Endothelial cell of umbilical vein (primary cell): ENCODE measurements at regions not wholly inside any gene's neighbourhood (a gene's known extent, or its start where the extent isn't known, plus 50 kb on each side); places are given as distances from the start of the nearest gene placed in this dataset.

Experiments
- BruUV-seq: library from RNA; stranded (reverse); fragments of 400-500 nt; replicated peaks from 2 replicates; lab custom pipeline; 2021; lab: Mats Ljungman, UMichigan
- CTCF ChIA-PET: fragments of 300-600, 350-600 bp; sonication (Branson Sonifier 250); formaldehyde crosslinking; loops from one replicate; lab custom pipeline; 2021; ENCODE audit warnings: antibody characterized with exemption, inconsistent platforms; lab: Charles Lee
- POLR2A ChIA-PET: fragments of 300-600, 350-600 bp; sonication (Branson Sonifier 250); formaldehyde crosslinking; loops from one replicate; lab custom pipeline; 2021; ENCODE audit warnings: antibody characterized with exemption, inconsistent platforms; lab: Charles Lee
- DNase-seq: peaks from one replicate; pipeline ENCODE4 v3.0.0-alpha.2; 2011; ENCODE audit warnings: low read depth, low spot score
- FAIRE-seq: peaks from 2 replicates; lab custom pipeline; 2011; peaks lifted over from hg19 to GRCh38; lab: Jason Lieb, UNC
- H2AFZ ChIP-seq: 2 replicates; pipeline ENCODE4 v1.6.0; 2012; ENCODE audit warnings: low read depth, low read length, control low read depth, inconsistent platforms
- H3K27ac ChIP-seq: 2 replicates; pipeline ENCODE4 v1.5.1; 2011; ENCODE audit warnings: low read depth, mild to moderate bottlenecking, control low read depth, low read length, moderate library complexity; ENCODE audit not compliant: insufficient read depth
- H3K27me3 ChIP-seq, 2 experiments: 2 replicates each; pipeline versions ENCODE4 v1.6.0 to v1.6.1; 2011; ENCODE audit warnings: low read length in 2 of 2, mixed read lengths in 1 of 2; ENCODE audit not compliant: control insufficient read depth in 2 of 2, insufficient read depth in 2 of 2
- H3K36me3 ChIP-seq, 2 experiments: 2 replicates in 1 of 2; 3 replicates in 1 of 2; pipeline ENCODE4 v1.5.1; 2011; ENCODE audit warnings: low read length in 2 of 2, mild to moderate bottlenecking in 1 of 2, moderate library complexity in 1 of 2; ENCODE audit not compliant: control insufficient read depth in 2 of 2, insufficient read depth in 2 of 2; ENCODE audit errors: extremely low read depth in 1 of 2
- H3K4me1 ChIP-seq: 3 replicates; pipeline ENCODE4 v1.5.1; 2011; ENCODE audit warnings: mild to moderate bottlenecking, low read length; ENCODE audit not compliant: control insufficient read depth, insufficient read depth; ENCODE audit errors: extremely low read depth
- H3K4me2 ChIP-seq: 2 replicates; pipeline ENCODE4 v1.6.1; 2011; ENCODE audit warnings: low read length, control low read depth, mixed read lengths; ENCODE audit not compliant: insufficient read depth
- H3K4me3 ChIP-seq, 3 experiments: fragments of 200-600 bp in 1 of 3; sonication (generic), shearing (Covaris generic) in 1 of 3; replicated peaks in 1 of 3; 2 replicates each; pipeline ENCODE4 v1.5.1; 2011 to 2016; ENCODE audit warnings: control low read depth in 3 of 3, low read length in 3 of 3, mild to moderate bottlenecking in 2 of 3, inconsistent platforms in 1 of 3, low read depth in 1 of 3, moderate library complexity in 1 of 3; ENCODE audit not compliant: insufficient read depth in 1 of 3
- H3K79me2 ChIP-seq: 2 replicates; pipeline ENCODE4 v1.6.0; 2012; ENCODE audit warnings: low read length, inconsistent platforms; ENCODE audit not compliant: control insufficient read depth, insufficient read depth
- H3K9ac ChIP-seq: replicated peaks from 2 replicates; pipeline ENCODE3; 2011; ENCODE audit warnings: low read length, control low read depth; ENCODE audit not compliant: insufficient read depth; ENCODE audit errors: extremely low read depth
- H3K9me1 ChIP-seq: replicated peaks from 3 replicates; pipeline ENCODE4 v1.6.0; 2011; ENCODE audit warnings: mild to moderate bottlenecking, low read length; ENCODE audit not compliant: control insufficient read depth, insufficient read depth; ENCODE audit errors: extremely low read depth
- H3K9me3 ChIP-seq: replicated peaks from 2 replicates; pipeline ENCODE4 v1.5.1; 2012; ENCODE audit warnings: low read length, inconsistent platforms; ENCODE audit not compliant: control insufficient read depth, insufficient read depth
- H4K20me1 ChIP-seq: replicated peaks from 2 replicates; pipeline ENCODE3; 2011; ENCODE audit warnings: mild to moderate bottlenecking, low read length; ENCODE audit not compliant: control insufficient read depth, insufficient read depth; ENCODE audit errors: extremely low read depth
- CTCF ChIP-seq, 2 donors: IDR thresholded peaks; 1 replicate in 1 of 2; 2 replicates in 1 of 2; pipeline ENCODE4 v1.5.1; 2011; ENCODE audit warnings: low read length in 2 of 2, mild to moderate bottlenecking in 2 of 2, moderate library complexity in 2 of 2, control low read depth in 1 of 2, inconsistent platforms in 1 of 2, low read depth in 1 of 2; ENCODE audit not compliant: insufficient read depth in 1 of 2; ENCODE audit errors: extremely low read depth in 1 of 2
- EZH2 ChIP-seq: IDR thresholded peaks from 2 replicates; pipeline ENCODE4 v1.6.1; 2012; ENCODE audit warnings: borderline replicate concordance, low read depth, mild to moderate bottlenecking, moderate library complexity, low read length, inconsistent platforms; ENCODE audit not compliant: severe bottlenecking
- FOS ChIP-seq: IDR thresholded peaks from 2 replicates; pipeline ENCODE4 v1.6.1; 2011; ENCODE audit warnings: mild to moderate bottlenecking, low read length, moderate library complexity, borderline replicate concordance; ENCODE audit not compliant: insufficient read depth
- GATA2 ChIP-seq: IDR thresholded peaks from 2 replicates; pipeline ENCODE4 v1.7.0; 2011; ENCODE audit warnings: low read depth, mild to moderate bottlenecking, moderate library complexity, mixed read lengths, low read length; ENCODE audit not compliant: insufficient read length, insufficient read depth
- JUN ChIP-seq: IDR thresholded peaks from 2 replicates; pipeline ENCODE4 v1.6.1; 2011; ENCODE audit warnings: borderline replicate concordance, low read depth; ENCODE audit not compliant: insufficient read length, insufficient read depth
- MYC ChIP-seq: IDR thresholded peaks from one replicate; pipeline ENCODE4 v1.6.1; 2011; ENCODE audit warnings: mild to moderate bottlenecking, low read depth, low read length
- POLR2A ChIP-seq: IDR thresholded peaks from 2 replicates; pipeline ENCODE4 v1.6.1; 2012; ENCODE audit warnings: low read depth, mild to moderate bottlenecking, control low read depth, low read length
- POLR2AphosphoS5 ChIP-seq: IDR thresholded peaks from 2 replicates; pipeline ENCODE4 v1.6.1; 2012; ENCODE audit warnings: low read depth, mild to moderate bottlenecking, control low read depth, low read length, moderate library complexity; ENCODE audit not compliant: insufficient read depth
- dilution Hi-C: fragments of 300-500 bp; cut with MboI; formaldehyde crosslinking; loops from one replicate; pipeline ENCODE4 v1.15.0; 2019; ENCODE audit warnings: low sequenced_read_pairs; ENCODE audit not compliant: extremely low pct_ligation_motif_present
- intact Hi-C: fragments of 100-400 bp; cut with micrococcal nuclease; formaldehyde crosslinking; loops from one replicate; pipeline ENCODE4 v1.10.0; 2022
- TF ChIP-seq, protein P1 (sequence below): IDR thresholded peaks from 2 replicates; pipeline ENCODE4 v1.6.1; 2011; ENCODE audit not compliant: insufficient read depth, insufficient read length

GRCh38 chr9:24398466-24398865, 147.2 kb downstream of the IZUMO3 start:
- FAIRE-seq (no peak), DNase-seq (no peak)
- Histone ChIP-seq H2AFZ (no peak overlapping the region), H3K9ac (no peak overlapping the region), H3K36me3 (no peaks in the 10 kb centered on the region), H3K4me3 (no peak overlapping the region), H3K9me3 (no peaks in the 10 kb centered on the region), H3K27me3 (no peaks in the 10 kb centered on the region), H3K27ac (no peak overlapping the region), H3K79me2 (no peaks in the 10 kb centered on the region), H4K20me1 (no peaks in the 10 kb centered on the region), H3K4me1 (no peaks in the 10 kb centered on the region), H3K4me2 (no peak overlapping the region), H3K9me1 (no peaks in the 10 kb centered on the region)
- no peak for TF ChIP-seq JUN
- no peak for TF ChIP-seq POLR2A
- TF ChIP-seq, protein P1, sequence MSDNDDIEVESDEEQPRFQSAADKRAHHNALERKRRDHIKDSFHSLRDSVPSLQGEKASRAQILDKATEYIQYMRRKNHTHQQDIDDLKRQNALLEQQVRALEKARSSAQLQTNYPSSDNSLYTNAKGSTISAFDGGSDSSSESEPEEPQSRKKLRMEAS, result no peak
- no peak for TF ChIP-seq CTCF (IDR thresholded peaks at IDR 0.05; ENCODE audit: extremely low read depth in 1 of 2, insufficient read depth in 1 of 2, low read depth in 1 of 2, low read length in 2 of 2)
- TF ChIP-seq GATA2, result no peak
- no peak for TF ChIP-seq EZH2
- TF ChIP-seq POLR2AphosphoS5, result no peak
- TF ChIP-seq FOS, result no peak
- TF ChIP-seq MYC, result no peak
- CTCF ChIA-PET, result no interaction called here
- POLR2A ChIA-PET, result no interaction called here
- dilution Hi-C loops, result no loop called here
- intact Hi-C loops, result no loop called here
- BruUV-seq, result no TSS peak
